Naive thymus-derived CD8-positive, alpha-beta T cell (primary cell): ENCODE measurements at regions not wholly inside any gene's neighbourhood (a gene's known extent, or its start where the extent isn't known, plus 50 kb on each side); places are given as distances from the start of the nearest gene placed in this dataset.

ENCODE experiments used
- ATAC-seq, 2 donors: fragments of 150-1000 bp; cut with Tn5 transposase in 1 of 2; sonication (Bioruptor Pico), chemical (Tn5 transposase) in 1 of 2; 1 replicate in 1 of 2; 2 replicates in 1 of 2; pipeline ENCODE4 v1.10.0; 2021; ENCODE audit warnings: mild to moderate bottlenecking in 2 of 2, moderate library complexity in 2 of 2
- POLR2A ChIA-PET: fragments of 350-600 bp; sonication (Branson Sonifier 250); formaldehyde crosslinking; loops from one replicate; lab custom pipeline; 2021; ENCODE audit warnings: antibody characterized with exemption; lab: Charles Lee
- DNase-seq, 10 donors: peaks; one replicate each; pipeline versions ENCODE4 v3.0.0 to v3.0.0-alpha.2; 2020 to 2022
- H3K27ac Mint-ChIP-seq, 10 donors: one replicate each; pipeline ENCODE4 v1.8.0; 2020 to 2022; ENCODE audit warnings: mild to moderate bottlenecking in 10 of 10, mixed read lengths in 10 of 10, moderate library complexity in 4 of 10, inconsistent platforms in 1 of 10
- H3K27me3 Mint-ChIP-seq, 5 donors: one replicate each; pipeline ENCODE4 v1.8.0; 2021 to 2022; ENCODE audit warnings: mixed read lengths in 5 of 5
- H3K36me3 Mint-ChIP-seq, 3 donors: one replicate each; pipeline ENCODE4 v1.8.0; 2020 to 2022; ENCODE audit warnings: mixed read lengths in 3 of 3, mild to moderate bottlenecking in 2 of 3, inconsistent platforms in 1 of 3
- H3K4me1 Mint-ChIP-seq, 4 donors: one replicate each; pipeline ENCODE4 v1.8.0; 2021 to 2022; ENCODE audit warnings: mixed read lengths in 4 of 4
- H3K4me3 Mint-ChIP-seq, 10 donors: one replicate each; pipeline ENCODE4 v1.8.0; 2020 to 2022; ENCODE audit warnings: mild to moderate bottlenecking in 10 of 10, mixed read lengths in 10 of 10, moderate library complexity in 6 of 10, inconsistent platforms in 1 of 10
- H3K9me3 Mint-ChIP-seq, 9 donors: one replicate each; pipeline ENCODE4 v1.8.0; 2020 to 2022; ENCODE audit warnings: mixed read lengths in 9 of 9, mild to moderate bottlenecking in 3 of 9, inconsistent platforms in 1 of 9, moderate library complexity in 1 of 9

- no peak for DNase-seq
- Mint-ChIP-seq H3K4me1 (peaks cover 0 to 5% (median 2%) of the 10 kb centered on the region in 4 donors), H3K27ac (no peak overlapping the region)
Observed at GRCh38 chr6:166775923-166776220, 148.8 kb upstream of the RPS6KA2 start.

DNA sequence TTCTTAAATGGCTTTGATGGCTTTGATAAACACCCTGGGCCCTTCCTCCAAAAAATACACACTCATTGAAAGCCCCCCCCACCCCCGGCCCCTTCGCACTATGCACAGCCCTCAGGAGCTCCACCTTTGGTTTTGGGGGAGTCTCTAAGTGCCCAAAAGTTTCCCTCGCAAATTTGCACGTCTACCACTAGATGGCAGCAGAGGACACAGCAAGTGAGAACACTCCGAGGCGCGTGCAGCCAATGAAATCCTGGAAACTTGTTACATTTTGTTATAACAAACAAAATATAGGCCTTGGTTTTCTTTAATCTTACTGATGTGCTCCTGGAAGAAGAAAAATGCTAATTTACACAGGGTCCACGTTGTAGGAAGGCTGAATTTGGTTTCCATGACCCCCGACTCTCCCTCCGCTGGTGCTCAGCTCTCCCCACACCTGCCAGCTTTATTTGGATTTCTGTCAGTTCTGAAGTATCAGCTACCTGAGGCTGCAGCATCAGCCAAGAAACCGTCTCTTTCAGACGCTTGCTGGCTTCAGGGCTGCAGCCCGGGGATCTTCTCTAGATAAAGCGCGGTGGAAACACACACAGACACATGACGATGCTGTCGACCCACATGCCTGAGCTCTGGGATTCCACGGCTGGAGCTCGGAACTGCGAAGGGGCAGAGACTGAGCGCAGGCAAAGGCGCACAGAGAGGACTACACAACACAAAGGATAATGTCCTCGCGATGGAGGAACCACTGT is 148.3 kb upstream of the RPS6KA2 start:
- peak; percentile 41 to 79 (median 62) for DNase-seq
- POLR2A ChIA-PET = interaction anchor here (0.6 kb wide), 1 partner anchor 301 kb away, joined by 5 read pairs; no protein-coding TSS in a partner anchor
- H3K4me3 Mint-ChIP-seq = no peak overlapping the region

More at GRCh38 chr6:166775923-166776220, 148.8 kb upstream of the RPS6KA2 start:
- Mint-ChIP-seq H3K4me3 (no peak overlapping the region), H3K36me3 (no peaks in the 10 kb centered on the region), H3K27me3 (peaks cover 1 to 33% (median 16%) of the 10 kb centered on the region in 5 donors), H3K9me3 (no peaks in the 10 kb centered on the region)
- ATAC-seq = no peak
- POLR2A ChIA-PET = interaction anchor here (0.5 kb wide), 1 partner anchor 342 kb away, joined by 3 read pairs; no protein-coding TSS in a partner anchor

GRCh38 chr6:166774770-166775169 is 147.7 kb upstream of the RPS6KA2 start:
- H3K4me3 Mint-ChIP-seq = no peak overlapping the region
- DNase-seq = no peak
- no peak overlapping the region for H3K27ac Mint-ChIP-seq
- no peak for ATAC-seq
- H3K9me3 Mint-ChIP-seq = no peaks in the 10 kb centered on the region
- H3K36me3 Mint-ChIP-seq = no peaks in the 10 kb centered on the region
- peaks cover 0 to 5% (median 2%) of the 10 kb centered on the region in 4 donors for H3K4me1 Mint-ChIP-seq
- POLR2A ChIA-PET = interaction anchor here (0.6 kb wide), 1 partner anchor 300 kb away, joined by 5 read pairs; no protein-coding TSS in a partner anchor
- H3K27me3 Mint-ChIP-seq = peaks cover 2 to 41% (median 19%) of the 10 kb centered on the region in 5 donors

More for the DNA sequence above, 148.3 kb upstream of the RPS6KA2 start:
- ATAC-seq = peak; percentile 79 to 85
- H3K27me3 Mint-ChIP-seq = peaks cover 2 to 38% (median 19%) of the 10 kb centered on the region in 5 donors
- H3K36me3 Mint-ChIP-seq = no peaks in the 10 kb centered on the region
- H3K4me1 Mint-ChIP-seq = peaks cover 0 to 5% (median 2%) of the 10 kb centered on the region in 4 donors
- no peak overlapping the region for H3K27ac Mint-ChIP-seq
- H3K9me3 Mint-ChIP-seq = no peaks in the 10 kb centered on the region

GRCh38 chr6:166774292-166774691 is 147.2 kb upstream of the RPS6KA2 start:
- ATAC-seq (no peak), DNase-seq (no peak)
- H3K27ac Mint-ChIP-seq = no peak overlapping the region
- POLR2A ChIA-PET = no interaction called here
- H3K9me3 Mint-ChIP-seq = no peaks in the 10 kb centered on the region
- H3K4me1 Mint-ChIP-seq = peaks cover 0 to 5% (median 2%) of the 10 kb centered on the region in 4 donors
- no peaks in the 10 kb centered on the region for H3K36me3 Mint-ChIP-seq
- H3K27me3 Mint-ChIP-seq = peaks cover 2 to 41% (median 19%) of the 10 kb centered on the region in 5 donors
- H3K4me3 Mint-ChIP-seq = no peak overlapping the region

DNA sequence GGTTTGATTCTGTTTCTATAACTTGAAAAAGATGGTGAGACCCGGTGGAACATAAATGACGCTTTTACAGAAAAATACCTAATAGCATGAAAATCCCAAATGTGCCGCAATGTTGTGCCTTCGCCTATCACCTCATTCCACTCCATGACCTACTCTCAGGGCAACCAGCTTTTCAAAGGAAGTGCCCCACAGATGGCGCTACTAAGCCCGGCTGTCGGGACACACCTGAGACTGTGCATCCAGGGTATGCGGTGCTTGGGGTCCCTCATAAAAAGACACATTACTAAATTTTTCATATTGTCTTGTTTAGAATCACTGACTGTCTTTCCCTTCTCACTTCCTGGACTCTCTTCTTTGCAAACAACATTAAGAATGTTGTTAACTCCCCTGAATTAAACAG is 145.5 kb upstream of the RPS6KA2 start:
- POLR2A ChIA-PET = interaction anchor here (0.6 kb wide), 1 partner anchor 15 kb away, joined by 5 read pairs; no protein-coding TSS in a partner anchor
- no peak for ATAC-seq
- H3K9me3 Mint-ChIP-seq = no peaks in the 10 kb centered on the region
- no peak overlapping the region for H3K27ac Mint-ChIP-seq
- no peak overlapping the region for H3K4me3 Mint-ChIP-seq
- no peak for DNase-seq
- H3K27me3 Mint-ChIP-seq = peaks cover 2 to 43% (median 19%) of the 10 kb centered on the region in 5 donors
- no peaks in the 10 kb centered on the region for H3K36me3 Mint-ChIP-seq
- H3K4me1 Mint-ChIP-seq = peaks cover 0 to 5% (median 2%) of the 10 kb centered on the region in 4 donors

DNA sequence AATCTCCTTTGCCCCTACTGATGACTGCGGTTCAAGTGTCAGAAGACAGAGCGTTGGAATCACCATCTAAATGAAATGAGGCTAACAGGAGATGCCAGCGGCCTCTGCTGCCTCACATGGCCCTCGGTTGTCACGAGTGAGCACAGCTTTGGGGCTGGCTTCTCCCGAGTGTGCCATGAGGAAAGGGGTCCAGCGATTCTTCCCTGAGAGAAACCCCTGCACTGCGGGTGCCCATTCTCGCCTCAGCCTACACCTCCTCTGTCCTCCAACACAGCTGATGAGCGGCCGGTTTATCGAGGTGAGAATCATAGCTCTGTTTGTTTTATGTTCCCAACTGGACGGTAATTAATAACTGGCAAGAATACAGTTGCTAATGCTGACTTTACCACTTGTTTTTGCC is 144.7 kb upstream of the RPS6KA2 start:
- ATAC-seq = no peak
- no peak for DNase-seq
- Mint-ChIP-seq H3K4me1 (peaks cover 0 to 5% (median 2%) of the 10 kb centered on the region in 4 donors), H3K9me3 (no peaks in the 10 kb centered on the region), H3K27me3 (peaks cover 2 to 41% (median 16%) of the 10 kb centered on the region in 5 donors), H3K27ac (no peak overlapping the region), H3K4me3 (no peak overlapping the region), H3K36me3 (no peaks in the 10 kb centered on the region)
- POLR2A ChIA-PET = no interaction called here

DNA sequence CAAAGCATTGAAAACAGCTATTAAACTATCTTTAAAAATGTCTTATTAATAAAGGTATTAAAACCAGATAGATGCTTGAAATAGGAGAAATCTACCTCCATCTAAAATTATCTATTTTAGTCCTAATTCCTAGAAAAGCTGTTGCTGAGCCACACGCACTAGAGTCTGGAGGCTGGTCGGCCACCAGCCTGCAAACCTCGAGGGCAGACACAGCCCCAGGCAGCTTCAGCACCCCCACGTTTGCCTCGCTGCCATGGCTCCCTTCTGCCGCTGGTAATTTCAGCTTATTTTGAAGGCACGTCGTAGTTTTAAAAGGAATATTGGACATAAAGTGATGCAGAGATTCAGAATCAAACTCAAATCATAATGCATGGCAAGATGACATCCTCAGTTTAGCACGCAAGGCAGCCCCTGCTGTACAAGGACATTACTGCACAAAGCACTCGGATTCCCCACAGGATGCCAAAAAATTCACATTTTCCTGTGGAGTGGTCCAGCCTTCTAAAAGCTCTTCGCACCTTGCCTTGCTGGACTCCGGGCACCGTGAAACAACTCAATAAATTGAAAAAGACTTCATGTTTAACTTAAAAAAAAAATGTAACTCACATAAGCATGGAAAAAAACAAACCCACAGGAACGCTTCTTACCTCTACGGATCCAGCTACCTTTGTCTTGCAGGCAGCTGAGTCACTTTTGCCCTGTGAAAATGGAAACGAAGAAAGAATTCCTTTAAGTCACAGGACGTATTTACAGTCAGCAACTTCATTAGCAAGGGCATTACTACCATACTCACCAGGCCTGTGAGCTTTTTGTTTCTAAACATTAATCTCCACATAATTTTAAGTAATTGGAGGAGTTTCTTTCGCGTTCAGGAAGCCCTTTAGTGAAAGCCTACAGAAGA is 143.4 kb upstream of the RPS6KA2 start:
- peaks cover 1 to 32% (median 14%) of the 10 kb centered on the region in 5 donors for H3K27me3 Mint-ChIP-seq
- H3K9me3 Mint-ChIP-seq = no peaks in the 10 kb centered on the region
- ATAC-seq (no peak), DNase-seq (no peak)
- H3K36me3 Mint-ChIP-seq = no peaks in the 10 kb centered on the region
- H3K4me3 Mint-ChIP-seq = no peak overlapping the region
- no peak overlapping the region for H3K27ac Mint-ChIP-seq
- peaks cover 0 to 3% (median under 1%) of the 10 kb centered on the region in 4 donors for H3K4me1 Mint-ChIP-seq
- POLR2A ChIA-PET = no interaction called here

DNA sequence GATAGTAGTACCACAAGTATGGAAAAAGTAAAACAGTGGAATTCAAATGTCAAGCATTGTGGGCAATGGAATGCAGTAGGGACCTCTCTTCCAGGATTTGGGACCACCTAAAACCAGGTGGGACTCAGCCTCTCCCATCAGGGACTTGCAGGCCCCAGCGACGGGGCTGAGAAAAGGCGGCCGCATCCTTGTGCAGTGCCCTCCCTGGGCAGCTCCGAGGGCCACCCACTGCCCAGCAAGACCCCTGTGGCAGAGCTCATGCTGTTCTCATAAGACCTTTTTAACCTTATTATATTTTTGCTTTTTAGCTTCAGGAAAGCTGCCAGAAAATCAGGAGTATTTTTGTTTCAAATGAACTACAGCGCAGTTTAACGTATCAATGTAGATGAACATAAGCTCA is 142.6 kb upstream of the RPS6KA2 start:
- DNase-seq (no peak), ATAC-seq (no peak)
- Mint-ChIP-seq H3K27ac (no peak overlapping the region), H3K4me3 (no peak overlapping the region), H3K36me3 (no peaks in the 10 kb centered on the region), H3K9me3 (no peaks in the 10 kb centered on the region), H3K27me3 (peaks cover 1 to 28% (median 14%) of the 10 kb centered on the region in 5 donors), H3K4me1 (no peaks in the 10 kb centered on the region)
- POLR2A ChIA-PET = no interaction called here

DNA sequence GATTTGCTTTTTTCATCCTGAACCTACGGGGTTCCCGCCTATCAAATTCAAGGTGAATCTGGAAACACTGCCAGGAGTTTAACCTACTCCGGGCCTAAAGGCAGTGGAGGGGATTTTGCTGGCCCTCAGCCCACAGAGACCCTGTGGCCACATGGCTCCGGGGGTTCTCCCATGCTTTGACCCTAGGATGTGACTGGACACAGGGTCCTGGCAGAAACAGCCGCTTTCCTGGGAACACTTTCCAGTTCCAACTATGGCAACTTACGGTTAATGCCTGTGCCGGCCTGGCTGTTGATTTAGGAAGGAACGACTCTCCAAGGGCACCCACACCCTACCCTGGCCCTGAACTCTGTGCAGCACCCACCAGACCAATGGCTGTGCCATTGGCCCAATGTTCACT is 141.7 kb upstream of the RPS6KA2 start:
- Mint-ChIP-seq H3K36me3 (no peaks in the 10 kb centered on the region), H3K9me3 (no peaks in the 10 kb centered on the region), H3K27me3 (peaks cover 1 to 25% (median 14%) of the 10 kb centered on the region in 5 donors), H3K4me3 (no peak overlapping the region), H3K27ac (no peak overlapping the region), H3K4me1 (no peaks in the 10 kb centered on the region)
- no peak for DNase-seq
- POLR2A ChIA-PET = no interaction called here
- ATAC-seq = no peak

DNA sequence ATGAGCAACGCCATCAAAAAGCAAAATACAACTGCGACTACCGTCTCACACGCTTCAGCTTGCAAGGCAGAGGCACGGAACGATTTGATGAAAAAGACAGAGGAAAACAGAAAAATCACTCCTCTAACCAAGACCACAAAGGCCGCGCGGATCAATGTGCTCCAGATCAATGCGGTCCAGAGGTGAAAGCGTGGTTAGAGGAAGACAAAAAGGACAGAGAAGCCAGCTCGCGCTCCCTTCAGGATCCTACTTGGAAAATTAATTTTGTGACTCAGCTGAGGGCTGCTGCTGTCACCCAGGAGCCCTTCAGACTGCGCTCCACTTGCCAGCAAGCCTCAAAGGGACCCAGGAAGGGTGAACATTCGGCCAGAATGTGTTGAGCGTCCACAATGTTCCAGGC is 140.2 kb upstream of the RPS6KA2 start:
- Mint-ChIP-seq H3K27me3 (peaks cover under 1 to 17% (median 8%) of the 10 kb centered on the region in 5 donors), H3K4me3 (no peak overlapping the region), H3K27ac (no peak overlapping the region), H3K9me3 (no peaks in the 10 kb centered on the region), H3K4me1 (peaks cover 0 to 2% (median 0%) of the 10 kb centered on the region in 4 donors), H3K36me3 (no peaks in the 10 kb centered on the region)
- ATAC-seq (no peak), DNase-seq (no peak)
- POLR2A ChIA-PET = interaction anchor here (0.6 kb wide), 1 partner anchor 356 kb away, joined by 3 read pairs; no protein-coding TSS in a partner anchor

GRCh38 chr6:166766769-166767168 is 139.7 kb upstream of the RPS6KA2 start:
- peaks cover 1 to 17% (median 7%) of the 10 kb centered on the region in 5 donors for H3K27me3 Mint-ChIP-seq

GRCh38 chr6:166765234-166765541 is 138.1 kb upstream of the RPS6KA2 start:
- DNase-seq = no peak
- Mint-ChIP-seq H3K36me3 (no peaks in the 10 kb centered on the region), H3K9me3 (no peaks in the 10 kb centered on the region), H3K4me3 (no peak overlapping the region), H3K4me1 (peaks cover 2 to 7% (median 5%) of the 10 kb centered on the region in 4 donors), H3K27me3 (peaks cover 0 to 9% (median 0%) of the 10 kb centered on the region in 5 donors), H3K27ac (no peak overlapping the region)
- POLR2A ChIA-PET = no interaction called here
- ATAC-seq = no peak

More at GRCh38 chr6:166766769-166767168, 139.7 kb upstream of the RPS6KA2 start:
- Mint-ChIP-seq H3K9me3 (no peaks in the 10 kb centered on the region), H3K4me3 (no peak overlapping the region), H3K4me1 (peaks cover 0 to 2% (median 0%) of the 10 kb centered on the region in 4 donors), H3K27ac (no peak overlapping the region), H3K36me3 (no peaks in the 10 kb centered on the region)
- POLR2A ChIA-PET = interaction anchor here (0.6 kb wide), 1 partner anchor 356 kb away, joined by 3 read pairs; no protein-coding TSS in a partner anchor
- ATAC-seq = no peak
- no peak for DNase-seq
